Activated CD8-positive, alpha-beta memory T cell treated with anti-CD3 and anti-CD28 coated beads, Interleukin-2, amount 50 U/mL, for 4 hours (primary cell): ENCODE measurements at regions not wholly inside any gene's neighbourhood (a gene's known extent, or its start where the extent isn't known, plus 50 kb on each side); places are given as distances from the start of the nearest gene placed in this dataset.

Experiments used
- DNase-seq: peaks from one replicate; pipeline ENCODE4 v3.0.0-alpha.2; 2020

- DNase-seq, result no peak
These were observed 291.5 kb upstream of the IGFBP3 start for GRCh38 chr7:46212425-46213153.

GRCh38 chr7:46210467-46210866 lies 289.4 kb upstream of the IGFBP3 start:
- no peak for DNase-seq

GRCh38 chr7:46209611-46210388 lies 288.7 kb upstream of the IGFBP3 start:
- DNase-seq, result no peak

DNA sequence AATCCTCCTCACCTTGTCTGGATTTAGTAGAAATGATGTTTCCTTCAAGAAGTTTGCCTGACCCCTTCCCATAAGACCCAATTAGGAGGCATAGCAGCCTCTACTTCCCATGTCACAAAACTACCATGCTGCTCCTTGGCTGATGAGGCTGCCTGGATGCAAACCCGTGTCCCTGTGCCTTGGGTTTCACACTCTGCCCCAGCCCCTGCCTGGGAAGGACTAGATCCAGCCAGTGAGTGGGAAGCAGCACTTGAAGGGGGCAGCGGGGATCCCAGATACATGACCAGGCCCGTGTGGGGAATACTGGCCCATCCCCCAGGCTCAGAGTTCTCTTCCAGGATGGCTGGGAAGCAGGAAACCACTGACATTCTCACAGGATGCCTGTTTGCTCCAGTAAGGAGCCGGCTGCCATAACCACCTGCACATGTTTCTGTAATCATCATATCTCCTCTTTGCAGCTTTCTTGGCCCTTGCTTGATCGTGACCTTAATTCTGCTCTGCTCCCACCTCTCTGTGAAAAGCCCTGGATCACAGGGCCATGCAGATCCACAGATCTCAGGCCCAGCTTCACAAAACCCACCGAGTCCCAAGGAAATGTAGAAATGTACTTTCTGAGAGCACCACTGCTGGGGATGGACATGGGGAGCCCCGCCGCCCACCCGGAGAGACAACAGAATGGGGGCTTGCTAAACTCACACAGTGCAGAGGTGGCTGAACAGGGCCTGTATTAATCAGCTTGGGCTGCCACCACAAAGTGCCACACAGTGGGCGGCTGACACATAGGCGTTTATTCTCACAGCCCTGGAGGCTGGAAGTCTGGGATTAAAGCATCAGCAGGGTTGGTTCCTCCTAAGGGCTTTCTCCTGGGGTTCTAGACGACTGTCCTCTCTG lies 287.8 kb upstream of the IGFBP3 start:
- no peak for DNase-seq

- DNase-seq, result no peak
These were observed 287.0 kb upstream of the IGFBP3 start for GRCh38 chr7:46207931-46208634.

DNA sequence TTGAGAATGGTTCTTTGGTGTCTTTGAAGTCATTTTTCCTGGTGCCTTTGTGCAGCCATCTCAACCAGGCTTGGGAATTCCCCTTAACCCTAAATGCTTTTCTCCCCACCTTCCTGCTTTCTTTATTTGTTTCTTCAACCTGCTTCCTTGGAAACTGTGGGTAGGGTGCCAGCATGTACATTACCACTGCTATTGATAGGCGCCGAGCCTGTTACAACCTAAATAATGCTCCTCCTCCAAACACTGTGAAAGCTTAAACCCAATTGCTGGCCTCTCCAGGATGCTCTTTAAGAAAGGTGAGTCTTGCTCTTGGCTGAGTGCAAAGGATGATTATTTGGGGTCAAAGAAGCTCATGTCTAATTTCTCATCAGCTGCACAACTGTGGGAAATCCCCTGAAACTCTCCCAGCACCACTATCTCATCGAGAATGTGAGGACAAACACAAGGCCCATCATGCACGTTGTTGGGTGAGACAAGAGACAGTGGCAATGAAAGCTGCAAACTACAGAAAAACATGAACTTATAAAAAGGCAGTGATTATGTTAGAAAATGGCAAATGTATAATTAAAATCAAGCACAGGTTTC lies 285.5 kb upstream of the IGFBP3 start:
- no peak for DNase-seq

DNA sequence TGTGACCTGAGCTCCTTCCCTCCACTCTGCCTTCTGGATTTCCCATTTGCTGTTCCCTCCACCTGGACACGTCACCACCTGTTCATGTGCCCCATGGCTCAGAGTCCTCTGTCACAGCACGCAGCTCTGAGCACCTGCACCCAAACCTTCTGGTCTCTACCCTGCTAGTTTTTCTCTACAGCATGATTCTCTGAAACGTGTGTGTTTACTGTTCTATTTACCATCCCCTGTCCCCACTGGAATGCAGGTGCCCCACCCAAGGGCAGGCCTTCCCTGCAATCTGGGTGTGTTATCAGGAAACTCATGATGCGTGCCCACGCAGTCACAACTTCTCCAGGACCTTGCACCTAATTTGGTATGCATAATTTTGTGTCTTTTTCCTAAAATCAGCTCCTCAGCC lies 284.4 kb upstream of the IGFBP3 start:
- DNase-seq, result no peak

- no peak for DNase-seq
These were observed 282.9 kb upstream of the IGFBP3 start for GRCh38 chr7:46203926-46204325.

- no peak for DNase-seq
These were observed 281.3 kb upstream of the IGFBP3 start for GRCh38 chr7:46202379-46202778.

- no peak for DNase-seq
These were observed 280.9 kb upstream of the IGFBP3 start for GRCh38 chr7:46201961-46202360.

- DNase-seq, result no peak
These were observed 277.6 kb upstream of the IGFBP3 start for GRCh38 chr7:46198701-46199100.

DNA sequence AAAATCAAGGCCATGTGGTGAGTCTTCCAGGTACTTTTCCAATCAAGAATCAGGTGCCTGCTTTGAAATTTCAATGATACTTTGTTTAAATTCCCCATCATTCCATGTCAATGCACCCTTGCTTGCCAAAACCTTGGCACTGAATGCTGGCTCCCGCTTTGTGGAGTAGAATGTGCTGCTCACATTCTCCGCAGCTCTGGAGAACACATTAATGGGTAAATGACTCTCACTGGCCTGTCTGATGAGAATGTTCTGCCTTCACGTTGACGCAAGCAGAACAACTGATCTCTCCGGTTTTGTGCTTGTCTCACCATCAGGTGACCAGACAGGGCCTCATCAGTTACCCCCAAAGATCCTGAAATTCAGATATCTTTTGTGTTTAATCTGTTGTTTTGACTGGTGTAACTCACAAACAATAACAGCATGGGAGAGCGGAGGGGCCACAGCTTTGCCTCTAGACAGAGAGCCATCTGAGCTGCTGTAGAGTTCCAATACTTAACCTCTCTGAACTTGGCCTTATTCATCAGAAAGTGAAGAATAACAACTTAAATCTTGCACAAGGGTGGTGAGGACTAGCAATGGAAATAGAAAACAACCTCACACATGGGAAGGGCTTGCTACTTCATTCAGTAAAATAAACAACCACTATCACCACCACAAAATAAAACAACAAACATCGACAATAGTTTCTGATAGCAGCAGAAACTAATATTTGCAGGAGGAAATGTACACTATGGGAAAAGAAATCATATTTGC lies 276.9 kb upstream of the IGFBP3 start:
- no peak for DNase-seq

- no peak for DNase-seq
These were observed 274.9 kb upstream of the IGFBP3 start for GRCh38 chr7:46195934-46196333.

- DNase-seq, result no peak
These were observed 271.2 kb upstream of the IGFBP3 start for GRCh38 chr7:46192271-46192670.

- no peak for DNase-seq
These were observed 270.7 kb upstream of the IGFBP3 start for GRCh38 chr7:46191776-46192175.

DNA sequence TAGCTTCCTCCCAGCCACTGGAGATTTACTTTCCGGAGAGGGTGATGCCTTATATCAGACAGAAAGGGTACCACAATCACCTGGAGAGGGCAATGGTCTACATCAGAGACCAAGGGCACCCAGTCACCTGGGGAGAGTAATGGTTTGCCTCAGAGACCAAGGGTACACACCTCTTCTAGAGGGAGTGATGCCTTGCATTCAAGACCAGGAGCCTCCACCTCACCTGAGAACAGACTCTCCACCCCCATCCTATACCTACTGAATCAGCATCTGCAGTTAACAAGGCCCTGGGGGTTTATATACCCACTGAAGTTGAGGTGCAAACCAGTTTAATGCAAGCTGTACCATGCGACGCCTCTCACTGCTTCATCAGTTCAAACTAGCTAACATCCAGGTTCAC lies 270.2 kb upstream of the IGFBP3 start:
- DNase-seq, result no peak

- DNase-seq, result no peak
These were observed 268.3 kb upstream of the IGFBP3 start for GRCh38 chr7:46189255-46189790.

DNA sequence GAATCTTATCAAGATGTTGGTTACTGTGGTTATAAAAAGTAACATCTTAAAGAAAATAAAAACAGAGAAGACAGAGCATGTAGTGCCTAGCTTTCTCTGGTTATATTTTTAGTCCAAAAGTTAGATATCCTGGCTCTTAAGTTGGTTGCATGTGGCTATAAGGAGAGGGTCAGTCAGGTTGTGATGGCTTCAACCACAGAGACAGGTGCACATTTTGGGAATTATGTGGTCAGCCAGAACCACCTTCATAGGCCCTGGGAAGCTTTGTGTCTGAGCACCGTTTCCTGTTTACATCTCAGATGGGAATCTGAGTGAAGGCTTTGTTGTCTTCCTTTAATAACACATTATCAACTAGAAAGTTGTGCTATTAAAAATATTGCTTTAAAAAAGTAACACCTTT lies 265.1 kb upstream of the IGFBP3 start:
- DNase-seq, result no peak

GRCh38 chr7:46179061-46179610 lies 258.1 kb upstream of the IGFBP3 start:
- DNase-seq, result no peak

GRCh38 chr7:46178661-46179060 lies 257.6 kb upstream of the IGFBP3 start:
- DNase-seq, result no peak

- DNase-seq, result no peak
These were observed 256.7 kb upstream of the IGFBP3 start for GRCh38 chr7:46177821-46178220.
